ENCODE measurements at regions not wholly inside any gene's neighbourhood (a gene's known extent, or its start where the extent isn't known, plus 50 kb on each side); places are given as distances from the start of the nearest gene placed in this dataset.

DNA sequence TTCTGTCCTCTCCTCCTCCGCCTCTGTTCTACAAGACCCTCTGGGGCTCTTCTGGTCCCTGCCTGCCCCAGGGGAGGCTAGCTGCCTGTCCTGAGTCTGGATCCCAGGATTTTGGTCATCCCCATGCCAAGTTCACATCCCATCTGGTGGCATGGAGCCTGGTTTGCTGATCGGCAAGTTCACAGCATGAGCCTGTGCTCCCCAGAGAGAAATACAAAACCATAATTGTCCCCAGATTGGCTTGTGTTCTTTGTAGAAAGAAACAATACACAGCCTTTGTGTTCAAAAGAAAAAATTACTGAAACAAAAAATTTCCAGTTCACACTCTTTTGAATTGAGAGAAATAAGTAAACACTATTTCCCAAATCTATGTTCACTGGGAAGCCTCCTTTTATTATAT lies 149.4 kb upstream of the ZC3H12A start:
- TF ChIP-seq, protein P1, sequence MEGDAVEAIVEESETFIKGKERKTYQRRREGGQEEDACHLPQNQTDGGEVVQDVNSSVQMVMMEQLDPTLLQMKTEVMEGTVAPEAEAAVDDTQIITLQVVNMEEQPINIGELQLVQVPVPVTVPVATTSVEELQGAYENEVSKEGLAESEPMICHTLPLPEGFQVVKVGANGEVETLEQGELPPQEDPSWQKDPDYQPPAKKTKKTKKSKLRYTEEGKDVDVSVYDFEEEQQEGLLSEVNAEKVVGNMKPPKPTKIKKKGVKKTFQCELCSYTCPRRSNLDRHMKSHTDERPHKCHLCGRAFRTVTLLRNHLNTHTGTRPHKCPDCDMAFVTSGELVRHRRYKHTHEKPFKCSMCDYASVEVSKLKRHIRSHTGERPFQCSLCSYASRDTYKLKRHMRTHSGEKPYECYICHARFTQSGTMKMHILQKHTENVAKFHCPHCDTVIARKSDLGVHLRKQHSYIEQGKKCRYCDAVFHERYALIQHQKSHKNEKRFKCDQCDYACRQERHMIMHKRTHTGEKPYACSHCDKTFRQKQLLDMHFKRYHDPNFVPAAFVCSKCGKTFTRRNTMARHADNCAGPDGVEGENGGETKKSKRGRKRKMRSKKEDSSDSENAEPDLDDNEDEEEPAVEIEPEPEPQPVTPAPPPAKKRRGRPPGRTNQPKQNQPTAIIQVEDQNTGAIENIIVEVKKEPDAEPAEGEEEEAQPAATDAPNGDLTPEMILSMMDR (IDR thresholded peaks at IDR 0.05; ENCODE audit: low read length), result no peak
- TF ChIP-seq EZH2 (optimal IDR thresholded peaks at IDR 0.05; ENCODE audit: low read depth, low read length), result no peak

Data from MM.1S (cell line).